GM21360 (cell line): ENCODE measurements at regions not wholly inside any gene's neighbourhood (a gene's known extent, or its start where the extent isn't known, plus 50 kb on each side); places are given as distances from the start of the nearest gene placed in this dataset.

ENCODE experiments used
- ATAC-seq: cut with Tn5 transposase; IDR thresholded peaks from one replicate; pipeline ENCODE4 v1.9.1; 2021; ENCODE audit warnings: mild to moderate bottlenecking, moderate library complexity; ENCODE audit not compliant: unreplicated experiment

DNA sequence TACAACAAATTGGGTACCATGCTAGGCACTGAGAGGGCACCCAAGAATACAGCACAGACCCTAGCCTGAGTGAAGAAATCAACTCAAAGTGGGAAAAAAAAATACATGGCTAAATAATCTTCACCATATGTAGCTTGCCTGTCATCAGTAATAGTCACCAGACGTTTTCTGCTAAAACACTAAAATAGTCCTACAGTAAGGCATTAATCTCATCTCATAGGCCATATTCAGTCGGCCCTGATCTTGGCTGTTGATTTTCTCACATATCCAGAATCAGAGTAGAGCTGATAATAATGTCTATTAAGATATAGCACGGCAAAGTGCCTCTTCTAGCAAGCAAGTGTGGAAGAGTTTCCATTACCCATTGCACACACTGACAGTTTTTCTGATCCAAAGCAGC lies 322.1 kb upstream of the SLC30A5 start:
- no peak for ATAC-seq

DNA sequence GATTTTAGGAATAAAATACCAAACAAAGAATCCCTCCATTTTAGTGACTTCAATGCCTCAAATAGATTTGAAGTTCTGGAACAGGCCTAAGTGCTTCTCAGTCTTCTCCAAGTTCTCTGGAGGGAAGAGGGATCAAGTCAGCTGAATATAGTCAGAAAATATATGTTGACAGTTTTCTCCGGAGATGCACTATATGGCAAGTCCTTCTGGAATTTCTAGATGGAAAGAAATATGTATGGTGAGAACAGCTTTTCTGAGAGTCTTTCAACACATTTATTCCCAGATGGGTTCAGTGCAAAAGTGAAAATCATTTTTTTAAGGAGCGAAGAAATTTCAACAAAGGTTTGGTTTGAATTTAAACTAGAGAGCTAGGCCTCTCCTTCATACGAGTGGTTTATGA lies 317.4 kb upstream of the SLC30A5 start:
- no peak for ATAC-seq

DNA sequence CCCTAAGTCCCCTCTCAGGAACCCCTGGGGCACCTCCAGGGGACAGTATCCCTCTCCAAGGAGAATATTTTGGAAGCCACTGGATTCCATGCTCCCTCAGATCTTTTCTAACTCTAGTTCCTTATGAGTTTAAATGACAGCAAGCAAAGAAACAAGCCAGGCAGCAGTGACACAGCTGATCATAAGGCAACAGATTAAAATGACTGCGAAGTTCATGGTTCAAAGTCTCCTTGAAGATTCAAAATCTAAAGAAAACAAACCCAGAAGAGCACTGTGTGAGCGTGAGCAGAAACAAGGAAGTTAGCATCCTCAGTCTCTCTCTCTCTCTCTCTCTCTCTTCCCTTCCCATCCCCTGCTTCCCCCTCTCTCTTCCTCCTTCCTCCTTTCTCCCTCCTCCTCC lies 316.7 kb upstream of the SLC30A5 start:
- no peak for ATAC-seq

- no peak for ATAC-seq
Observed at GRCh38 chr5:68778484-68778883, 315.3 kb upstream of the SLC30A5 start.

DNA sequence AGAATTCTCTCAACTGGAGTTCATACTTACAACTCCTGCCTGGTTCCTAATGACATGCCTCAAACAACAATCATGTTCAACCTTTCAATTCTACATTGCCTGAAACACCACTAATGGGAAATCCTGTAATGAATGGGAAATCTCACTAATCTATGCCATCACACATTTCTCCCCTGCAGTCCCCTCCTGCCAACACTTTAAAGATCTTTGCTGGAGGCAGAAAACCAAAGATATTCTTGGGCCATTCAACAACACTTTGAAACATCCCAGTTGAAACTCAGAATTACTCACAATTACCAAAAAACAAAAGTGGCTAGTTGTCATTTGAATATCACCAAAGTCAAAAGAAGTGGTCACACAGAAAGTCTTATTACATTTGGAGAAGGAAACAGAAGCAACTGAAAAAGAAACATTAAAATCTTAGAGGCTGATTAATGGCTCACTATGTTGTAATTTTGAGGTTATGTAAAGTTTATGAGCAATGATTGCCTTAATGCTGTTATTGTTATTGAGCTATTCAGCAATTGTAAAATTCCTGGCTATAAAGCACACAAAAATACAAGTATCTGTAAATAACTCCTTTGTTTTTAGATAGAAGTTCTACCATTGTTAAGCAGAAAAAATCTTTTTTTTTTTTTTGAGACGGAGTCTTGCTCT lies 313.4 kb upstream of the SLC30A5 start:
- no peak for ATAC-seq

GRCh38 chr5:68793074-68793473 lies 300.7 kb upstream of the SLC30A5 start:
- no peak for ATAC-seq

- no peak for ATAC-seq
Observed at GRCh38 chr5:68793993-68794392, 299.8 kb upstream of the SLC30A5 start.

DNA sequence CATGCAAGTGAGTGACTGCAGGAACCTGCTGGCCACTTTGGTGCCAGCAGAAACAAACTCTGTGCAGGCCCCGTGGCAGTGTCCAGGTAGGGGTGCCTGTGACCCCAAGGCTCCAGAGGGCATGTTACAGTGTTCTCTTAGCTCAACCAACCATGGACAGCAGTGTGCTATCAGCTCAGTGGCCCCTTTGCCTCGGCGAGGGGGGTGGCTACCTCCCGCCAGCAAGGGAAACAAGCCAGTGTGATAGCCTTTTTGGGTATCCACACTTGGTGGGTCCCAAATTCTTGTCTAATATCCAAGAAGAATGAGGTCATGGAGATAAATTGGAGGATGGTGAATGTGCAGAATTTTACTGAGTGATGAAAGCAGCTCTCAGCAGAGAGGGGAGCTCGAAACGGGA lies 298.6 kb upstream of the SLC30A5 start:
- ATAC-seq: no peak

DNA sequence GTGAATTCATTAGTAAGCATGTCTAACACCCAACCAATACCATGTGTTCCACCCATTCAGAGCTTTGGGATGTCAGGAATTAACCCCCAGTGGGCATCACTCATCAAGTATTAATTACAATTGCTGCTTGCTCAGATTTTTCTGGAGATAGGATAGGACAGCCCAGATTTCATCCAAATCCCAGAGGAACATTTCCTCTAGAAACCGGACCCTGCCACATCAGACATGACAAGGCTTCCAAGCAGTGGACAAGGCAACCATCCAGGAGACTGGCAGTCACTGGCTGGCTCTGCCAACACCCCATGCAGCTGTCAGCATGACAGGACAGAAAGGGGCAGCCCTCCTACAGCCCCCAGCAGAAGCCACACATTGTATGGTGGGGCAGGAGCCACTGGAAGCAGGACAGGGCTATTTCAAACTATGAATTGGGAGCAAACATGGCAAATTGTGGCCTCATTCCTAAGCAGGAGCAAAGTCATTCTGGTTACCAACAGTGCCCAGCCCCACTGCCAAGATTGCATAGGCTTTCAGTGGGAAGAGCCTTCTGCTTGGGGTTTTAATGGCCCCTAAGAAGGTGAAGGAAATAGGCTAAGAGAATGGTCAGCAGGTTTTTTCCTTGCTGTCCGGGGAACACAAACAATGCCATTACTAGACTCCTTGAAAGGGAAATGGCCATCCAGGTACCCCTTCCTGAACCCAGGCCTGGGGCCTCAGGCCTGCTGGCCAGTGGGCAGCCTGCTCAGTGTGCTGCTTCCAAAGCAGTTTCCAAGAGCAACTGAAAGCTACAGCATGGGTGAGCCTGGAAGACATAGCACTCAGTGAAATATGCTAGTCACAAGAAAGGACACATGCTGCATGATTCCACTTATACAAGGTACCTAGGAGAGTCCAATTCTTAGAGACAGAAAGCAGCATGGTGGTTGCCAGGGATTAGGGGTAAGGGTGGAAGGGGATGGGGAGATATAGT lies 294.7 kb upstream of the SLC30A5 start:
- ATAC-seq: no peak

GRCh38 chr5:68802430-68802829 lies 291.4 kb upstream of the SLC30A5 start:
- ATAC-seq: no peak

DNA sequence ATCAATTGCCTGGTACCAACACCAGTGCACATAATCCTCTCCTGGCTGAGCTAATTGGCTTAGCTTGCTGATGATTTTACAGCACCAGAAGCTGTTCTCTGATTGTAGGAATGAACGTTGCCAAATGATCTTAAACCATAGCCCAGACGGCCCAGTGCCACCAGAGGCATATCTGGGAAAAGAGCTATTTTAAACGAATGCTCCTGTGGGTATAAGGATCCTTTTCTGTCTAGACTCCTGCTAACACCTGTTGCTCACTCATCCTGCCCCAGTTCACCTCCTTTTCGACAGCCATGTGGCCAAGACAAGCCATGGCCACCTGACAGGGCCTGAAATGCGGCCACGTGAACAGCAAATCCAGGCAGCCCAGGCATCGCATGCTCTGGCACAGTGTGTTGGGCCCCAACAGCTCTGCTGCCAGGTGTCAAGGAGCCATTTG lies 289.9 kb upstream of the SLC30A5 start:
- no peak for ATAC-seq

DNA sequence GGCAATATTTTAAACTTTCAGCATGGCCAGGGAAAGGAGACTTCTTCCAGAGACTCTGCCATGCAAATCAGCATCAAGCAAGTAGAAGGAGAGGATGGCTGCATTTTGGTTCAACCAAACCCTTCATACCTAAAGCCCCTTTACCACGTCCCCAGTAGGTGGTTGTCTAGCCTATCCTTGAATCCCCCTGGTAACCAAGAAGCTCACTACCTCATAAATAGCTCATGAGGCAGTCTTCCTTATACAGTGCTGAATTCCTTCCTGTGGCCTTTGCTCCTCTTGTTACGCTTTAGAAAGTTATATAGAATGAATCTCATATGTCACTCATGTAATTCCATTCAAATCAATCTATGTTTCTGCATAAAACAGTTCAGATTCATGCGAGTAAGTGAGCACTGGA lies 289.5 kb upstream of the SLC30A5 start:
- no peak for ATAC-seq

DNA sequence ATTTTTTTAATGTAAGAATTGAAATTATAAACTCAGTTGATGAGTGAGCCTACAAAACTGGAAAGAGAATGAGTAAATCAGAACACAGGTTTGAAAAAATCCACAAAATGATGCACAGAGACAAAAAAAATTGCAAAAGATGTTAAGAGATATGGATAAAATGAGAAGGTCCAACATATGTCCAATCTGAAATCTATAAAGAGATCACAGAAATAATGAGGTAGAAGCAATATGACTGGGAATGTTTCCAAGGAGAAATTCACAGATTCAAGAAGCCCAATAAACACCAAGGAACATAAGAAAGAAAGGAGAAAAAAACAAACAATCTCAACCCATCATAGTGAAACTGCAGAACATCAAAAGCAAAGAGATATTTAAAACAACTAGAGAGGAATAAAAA lies 288.4 kb upstream of the SLC30A5 start:
- ATAC-seq: no peak

GRCh38 chr5:68817632-68818031 lies 276.2 kb upstream of the SLC30A5 start:
- ATAC-seq: no peak

- no peak for ATAC-seq
Observed at GRCh38 chr5:68818057-68818695, 275.6 kb upstream of the SLC30A5 start.

DNA sequence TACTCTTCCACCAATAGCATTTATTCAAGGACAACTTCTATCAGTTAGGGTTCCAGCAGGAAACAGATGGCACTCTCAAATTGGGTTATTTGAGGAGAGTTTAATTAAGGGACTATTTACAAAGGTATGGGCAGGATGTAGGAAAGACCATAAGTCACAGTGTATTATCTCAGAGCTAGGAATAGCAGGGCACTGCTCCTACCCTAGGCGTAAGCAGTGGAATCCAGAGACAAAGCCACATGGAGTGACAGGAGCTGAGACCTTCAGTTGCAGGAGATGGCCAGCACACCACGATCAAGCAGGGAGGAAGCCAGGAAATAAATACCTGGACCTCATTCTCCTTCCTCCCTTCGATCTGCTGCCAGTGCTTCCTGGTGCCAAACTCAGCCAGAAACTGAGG lies 274.9 kb upstream of the SLC30A5 start:
- no peak for ATAC-seq

DNA sequence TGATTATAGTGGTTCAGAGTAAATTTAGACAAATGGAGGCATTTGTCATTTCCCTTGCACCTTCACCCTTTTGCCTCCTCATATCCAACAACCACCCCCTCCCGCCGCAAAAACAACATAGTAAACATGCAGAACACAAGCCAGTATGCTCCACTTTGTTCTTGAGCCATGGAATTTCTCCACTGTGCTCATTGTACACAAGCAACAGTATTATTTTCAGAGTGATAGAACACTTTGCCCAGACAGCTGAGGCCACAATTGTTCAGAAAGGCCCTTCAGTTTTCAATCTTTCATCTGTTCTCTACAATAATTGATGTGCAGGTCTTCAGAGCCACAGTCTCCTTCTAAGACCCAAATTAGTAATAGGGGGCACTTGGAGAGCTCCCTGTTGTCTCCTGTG lies 272.8 kb upstream of the SLC30A5 start:
- no peak for ATAC-seq

DNA sequence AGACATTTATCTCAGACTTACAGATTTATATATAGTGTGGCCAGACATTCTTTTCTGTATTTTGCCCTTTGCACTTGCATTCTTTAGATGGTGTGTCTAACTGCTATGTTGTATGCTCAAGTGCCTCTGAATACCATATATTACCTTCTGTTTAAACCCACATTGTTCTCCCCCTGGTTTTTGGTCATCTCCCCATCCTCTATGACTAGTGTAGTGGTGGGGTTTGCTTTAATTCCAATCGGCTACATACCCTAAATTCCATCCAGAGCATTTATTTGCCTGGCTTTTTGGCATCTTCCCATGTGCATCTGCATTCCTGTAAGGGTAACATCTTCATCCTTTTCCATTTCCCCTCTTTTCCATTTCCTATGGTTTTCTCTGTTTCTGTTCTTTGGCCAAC lies 271.0 kb upstream of the SLC30A5 start:
- ATAC-seq: no peak

DNA sequence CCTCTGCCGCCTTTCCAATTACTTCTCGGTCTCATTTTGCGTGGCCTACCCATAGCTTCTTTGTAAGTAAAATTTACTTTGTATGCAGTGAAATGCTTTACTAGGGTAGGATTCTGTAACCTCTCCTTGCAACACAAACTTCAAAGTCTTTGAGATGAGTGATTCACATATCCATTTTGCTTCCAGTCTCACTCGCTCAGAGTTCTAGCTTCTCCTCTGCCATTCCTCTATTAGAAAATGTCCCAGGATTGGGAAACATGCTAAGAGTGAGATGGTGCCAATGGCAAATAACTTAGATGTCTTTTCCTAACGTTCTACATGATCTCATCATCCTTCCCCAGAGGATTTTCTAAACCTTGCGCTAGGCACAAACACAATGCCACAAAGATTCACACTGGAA lies 270.5 kb upstream of the SLC30A5 start:
- ATAC-seq: no peak

- ATAC-seq: no peak
Observed at GRCh38 chr5:68830377-68830898, 263.4 kb upstream of the SLC30A5 start.

GRCh38 chr5:68834491-68834981 lies 259.3 kb upstream of the SLC30A5 start:
- no peak for ATAC-seq
